Kidney (tissue), 13 donors: ENCODE measurements at regions not wholly inside any gene's neighbourhood (a gene's known extent, or its start where the extent isn't known, plus 50 kb on each side); places are given as distances from the start of the nearest gene placed in this dataset.

Source experiments
- DNase-seq, 5 donors: peaks; one replicate each; pipeline ENCODE4 v3.0.0-alpha.2; 2013 to 2020
- FAIRE-seq: peaks from 2 replicates; lab custom pipeline; 2012; peaks lifted over from hg19 to GRCh38; lab: Jason Lieb, UNC
- H3K27ac ChIP-seq, 2 donors: one replicate each; pipeline ENCODE4 v1.7.0; 2013; ENCODE audit warnings: low read depth in 2 of 2, low read length in 2 of 2, inconsistent platforms in 1 of 2
- H3K27me3 ChIP-seq: one replicate; pipeline ENCODE4 v1.7.1; 2013; ENCODE audit warnings: low read length, inconsistent platforms; ENCODE audit not compliant: control insufficient read depth, insufficient read depth
- H3K36me3 ChIP-seq, 3 donors: one replicate each; pipeline versions ENCODE4 v1.7.0 to v1.7.1; 2013; ENCODE audit warnings: low read length in 3 of 3, control low read depth in 1 of 3, inconsistent platforms in 1 of 3; ENCODE audit not compliant: insufficient read depth in 3 of 3, control insufficient read depth in 2 of 3
- H3K4me1 ChIP-seq, 3 donors: one replicate each; pipeline versions ENCODE4 v1.7.0 to v1.7.1; 2013; ENCODE audit warnings: low read length in 3 of 3, inconsistent platforms in 1 of 3, low read depth in 1 of 3; ENCODE audit not compliant: control insufficient read depth in 2 of 3, insufficient read depth in 2 of 3
- H3K4me3 ChIP-seq, 3 donors: one replicate each; pipeline versions ENCODE4 v1.7.0 to v1.8.1; 2013; ENCODE audit warnings: low read length in 3 of 3, control low read depth in 1 of 3, inconsistent platforms in 1 of 3
- H3K9ac ChIP-seq, 3 donors: one replicate each; pipeline versions ENCODE4 v1.7.0 to v1.7.1; 2013; ENCODE audit warnings: low read length in 3 of 3, control low read depth in 1 of 3, inconsistent platforms in 1 of 3
- H3K9me3 ChIP-seq, 3 donors: one replicate each; pipeline versions ENCODE4 v1.7.0 to v1.7.1; 2013; ENCODE audit warnings: low read length in 3 of 3, control low read depth in 1 of 3, inconsistent platforms in 1 of 3; ENCODE audit not compliant: control insufficient read depth in 2 of 3, insufficient read depth in 1 of 3
- intact Hi-C: fragments of 100-400 bp; cut with DNase I; formaldehyde crosslinking; loops from one replicate; pipeline ENCODE4 v1.11.1; 2022
- TF ChIP-seq, protein P1 (sequence below): IDR thresholded peaks from 3 replicates; pipeline ENCODE4 v1.5.1; 2012; ENCODE audit warnings: mild to moderate bottlenecking, moderate library complexity, borderline replicate concordance; ENCODE audit not compliant: insufficient read depth; ENCODE audit errors: extremely low read depth
- donor health status: control.
- donor health status: control.
- donor health status: control.
- donor health status: control.
- donor health status: control.
- donor health status: DM: yes; HTN: yes; CAD: no.
- donor health status: Normal renal cell carcinoma (clear cell type).

DNA sequence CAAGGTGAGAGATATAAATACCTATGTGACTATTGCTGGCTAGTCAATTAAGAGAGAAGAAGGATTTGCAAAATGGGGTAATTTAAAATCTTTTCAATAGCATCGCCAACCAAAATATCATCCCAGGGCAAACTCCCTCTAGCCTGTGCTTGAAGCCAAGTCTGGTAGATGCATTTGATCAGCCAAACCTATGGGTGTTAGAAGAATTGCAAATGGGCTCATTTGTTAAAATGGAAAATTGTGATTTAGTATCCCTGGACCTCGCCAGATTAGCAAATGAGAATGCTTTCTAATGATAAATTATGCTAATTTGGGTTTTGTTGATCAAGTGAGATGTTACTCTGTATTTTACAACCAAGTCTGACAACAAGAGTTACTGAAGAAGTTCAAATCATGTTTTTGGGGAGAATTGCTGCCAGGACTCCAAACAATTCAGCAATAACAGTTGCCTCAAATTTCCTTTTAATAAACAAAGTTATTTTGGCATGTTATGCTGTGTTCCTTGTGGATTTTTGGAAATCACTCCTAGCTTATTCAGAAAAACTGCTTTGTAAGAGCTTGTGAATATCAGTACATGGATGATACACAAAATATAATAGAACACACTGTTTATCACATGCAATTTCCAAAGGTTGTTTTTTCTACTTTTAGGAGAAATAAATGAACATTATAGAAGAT, 272.5 kb upstream of the PARD3B start:
- Histone ChIP-seq H3K4me1 (no peaks in the 10 kb centered on the region), H3K27me3 (no peaks in the 10 kb centered on the region), H3K4me3 (no peak overlapping the region), H3K9ac (no peak overlapping the region), H3K36me3 (no peaks in the 10 kb centered on the region), H3K27ac (no peak overlapping the region), H3K9me3 (no peaks in the 10 kb centered on the region)
- intact Hi-C loops: no loop called here
- TF ChIP-seq, protein P1, sequence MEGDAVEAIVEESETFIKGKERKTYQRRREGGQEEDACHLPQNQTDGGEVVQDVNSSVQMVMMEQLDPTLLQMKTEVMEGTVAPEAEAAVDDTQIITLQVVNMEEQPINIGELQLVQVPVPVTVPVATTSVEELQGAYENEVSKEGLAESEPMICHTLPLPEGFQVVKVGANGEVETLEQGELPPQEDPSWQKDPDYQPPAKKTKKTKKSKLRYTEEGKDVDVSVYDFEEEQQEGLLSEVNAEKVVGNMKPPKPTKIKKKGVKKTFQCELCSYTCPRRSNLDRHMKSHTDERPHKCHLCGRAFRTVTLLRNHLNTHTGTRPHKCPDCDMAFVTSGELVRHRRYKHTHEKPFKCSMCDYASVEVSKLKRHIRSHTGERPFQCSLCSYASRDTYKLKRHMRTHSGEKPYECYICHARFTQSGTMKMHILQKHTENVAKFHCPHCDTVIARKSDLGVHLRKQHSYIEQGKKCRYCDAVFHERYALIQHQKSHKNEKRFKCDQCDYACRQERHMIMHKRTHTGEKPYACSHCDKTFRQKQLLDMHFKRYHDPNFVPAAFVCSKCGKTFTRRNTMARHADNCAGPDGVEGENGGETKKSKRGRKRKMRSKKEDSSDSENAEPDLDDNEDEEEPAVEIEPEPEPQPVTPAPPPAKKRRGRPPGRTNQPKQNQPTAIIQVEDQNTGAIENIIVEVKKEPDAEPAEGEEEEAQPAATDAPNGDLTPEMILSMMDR: no peak
- DNase-seq (no peak), FAIRE-seq (no peak)

- Histone ChIP-seq H3K9ac (no peak overlapping the region), H3K36me3 (no peaks in the 10 kb centered on the region), H3K4me3 (no peak overlapping the region), H3K27me3 (no peaks in the 10 kb centered on the region), H3K9me3 (no peaks in the 10 kb centered on the region), H3K27ac (no peak overlapping the region), H3K4me1 (no peaks in the 10 kb centered on the region)
- FAIRE-seq (no peak), DNase-seq (no peak)
- intact Hi-C loops: no loop called here
- TF ChIP-seq, protein P1: no peak
These were observed 270.8 kb upstream of the PARD3B start for GRCh38 chr2:204274429-204274828.

GRCh38 chr2:204274991-204275390, 270.3 kb upstream of the PARD3B start:
- Histone ChIP-seq H3K4me1 (no peaks in the 10 kb centered on the region), H3K9ac (no peak overlapping the region), H3K4me3 (no peak overlapping the region), H3K27ac (no peak overlapping the region), H3K9me3 (no peaks in the 10 kb centered on the region), H3K27me3 (no peaks in the 10 kb centered on the region), H3K36me3 (no peaks in the 10 kb centered on the region)
- TF ChIP-seq, protein P1: no peak
- no peak for DNase-seq
- FAIRE-seq: no peak
- intact Hi-C loops: no loop called here

DNA sequence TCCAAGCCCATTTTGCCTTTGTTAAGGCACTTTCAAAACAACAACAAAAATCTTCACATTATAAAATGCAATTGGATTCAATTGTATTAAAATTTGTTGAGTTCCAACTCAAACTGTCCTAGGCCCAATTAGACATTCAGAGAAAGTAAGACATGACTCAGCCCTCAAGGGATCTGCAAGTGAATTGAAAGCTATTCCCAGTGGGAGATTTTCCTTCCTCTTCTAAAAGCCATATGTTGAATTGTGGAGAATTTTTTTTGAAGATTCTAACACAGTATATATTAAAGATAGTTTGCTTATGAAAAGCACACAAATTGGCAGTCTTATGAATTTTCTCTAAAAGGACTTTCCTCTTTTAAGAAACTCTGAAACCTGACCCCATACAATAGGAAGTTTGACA, 268.0 kb upstream of the PARD3B start:
- intact Hi-C loops: no loop called here
- FAIRE-seq (no peak), DNase-seq (no peak)
- TF ChIP-seq, protein P1: no peak
- no peaks in the 10 kb centered on the region for H3K27me3 ChIP-seq
- no peak overlapping the region for H3K27ac ChIP-seq
- no peaks in the 10 kb centered on the region for H3K9me3 ChIP-seq
- H3K4me3 ChIP-seq: no peak overlapping the region
- H3K36me3 ChIP-seq: no peaks in the 10 kb centered on the region
- no peak overlapping the region for H3K9ac ChIP-seq
- H3K4me1 ChIP-seq: peaks cover 0 to 5% (median 3%) of the 10 kb centered on the region in 3 donors
